ENCODE measurements at regions not wholly inside any gene's neighbourhood (a gene's known extent, or its start where the extent isn't known, plus 50 kb on each side); places are given as distances from the start of the nearest gene placed in this dataset. TPM values are rescaled to one million over a fixed set of nuclear protein-coding genes. Genes with fewer than 3 reads are reported as not detected.
"Not testable (repeated sequence)": the region's sequence is repeated elsewhere in the genome, so short reads cannot be mapped to it uniquely, and the experiment has no call there.

DNA sequence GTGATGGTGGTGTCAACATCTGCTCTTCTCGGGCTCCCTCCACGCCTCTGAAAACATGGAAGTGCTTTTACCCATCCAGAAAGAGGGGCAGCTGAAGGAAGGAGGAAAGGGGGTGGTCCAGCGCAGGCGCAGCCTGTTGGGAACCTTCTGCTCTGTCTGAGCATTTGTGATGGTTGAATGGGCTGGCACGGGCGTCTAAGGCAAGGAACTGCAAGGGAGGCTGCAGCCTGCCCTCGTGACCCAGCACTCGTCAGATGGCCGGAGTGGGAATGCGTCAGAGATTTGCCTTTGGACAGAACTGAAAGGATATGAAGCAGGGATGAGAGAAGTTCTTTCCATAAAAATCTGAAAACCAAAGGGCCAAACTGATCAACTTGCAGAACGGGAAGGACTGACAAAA, 62.3 kb upstream of the PLGLB2 start:
- not testable (repeated sequence) for H3K4me3 Mint-ChIP-seq; H3K27me3 Mint-ChIP-seq (ENCODE audit: low read depth); DNase-seq (ENCODE audit: low spot score in 2 of 2, unreplicated experiment in 2 of 2); H3K9me3 Mint-ChIP-seq; H3K36me3 Mint-ChIP-seq; H3K27ac Mint-ChIP-seq; H3K4me1 Mint-ChIP-seq

DNA sequence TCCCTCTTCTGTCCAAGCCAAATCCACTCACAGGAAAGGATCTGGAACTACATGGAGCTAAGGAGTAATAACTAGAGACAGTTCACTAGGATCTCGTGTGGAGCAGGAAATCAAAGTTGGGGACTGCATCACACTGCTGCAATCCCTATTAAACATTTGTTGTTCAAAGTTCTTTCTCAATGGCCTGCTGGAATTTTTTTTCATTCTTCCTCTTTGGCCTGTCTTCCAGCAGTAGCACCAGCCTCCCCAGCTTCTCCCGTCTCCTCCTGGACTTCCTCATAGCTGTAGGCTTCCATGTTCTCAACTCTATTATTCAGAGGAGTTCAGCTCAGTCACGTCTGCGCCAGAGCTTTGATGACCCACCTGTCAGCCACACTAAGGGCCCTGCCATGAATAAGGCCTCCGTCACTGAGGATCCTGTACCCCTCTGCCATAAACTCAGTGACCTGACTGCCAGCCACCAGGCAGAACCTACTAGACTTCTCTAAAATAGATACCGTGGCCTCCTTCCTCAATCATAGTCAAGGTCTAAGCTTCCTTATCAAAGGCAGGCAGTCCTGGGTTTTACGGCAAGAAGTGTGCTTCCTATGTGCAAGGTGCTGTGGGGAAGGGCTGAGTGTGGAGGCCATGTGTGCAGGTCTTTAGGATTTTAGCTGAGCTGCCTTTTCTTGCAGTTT, 60.9 kb upstream of the PLGLB2 start:
- not testable (repeated sequence) for H3K27ac Mint-ChIP-seq, H3K9me3 Mint-ChIP-seq

DNA sequence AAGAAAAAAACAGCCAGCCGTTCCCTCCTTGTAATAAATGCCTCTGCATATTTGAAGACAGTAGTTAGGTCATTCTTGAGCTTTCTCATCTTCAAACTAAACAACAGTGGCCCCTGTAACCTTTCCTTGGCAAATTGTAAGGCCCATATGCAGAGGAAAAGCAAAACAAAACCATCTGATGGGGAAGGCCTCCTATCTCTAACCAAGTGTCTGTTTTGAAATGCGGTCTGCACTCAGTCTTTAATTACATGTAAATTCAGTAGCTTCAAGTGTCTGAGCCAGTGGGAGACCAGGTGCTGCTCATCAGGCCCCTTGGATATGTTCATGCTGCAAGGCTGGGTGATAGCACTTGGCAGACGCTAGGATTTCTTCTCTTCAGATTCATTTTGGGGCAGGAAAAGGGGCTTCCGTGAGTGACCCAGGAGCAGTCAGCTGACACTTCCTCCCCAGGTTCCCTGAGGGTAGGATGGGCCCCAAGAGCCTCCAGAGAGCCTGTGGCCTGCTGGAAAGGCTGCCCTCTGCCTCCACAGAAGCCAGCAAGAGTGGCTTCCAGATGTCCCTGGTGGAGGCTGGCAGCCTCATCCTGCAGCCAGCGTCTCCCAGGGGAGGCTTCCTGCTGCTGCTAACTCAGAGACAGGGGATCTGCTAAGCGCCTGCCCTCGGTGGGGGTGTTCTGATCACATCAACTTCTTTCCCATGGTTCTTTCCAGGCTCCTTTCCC, 60.2 kb upstream of the PLGLB2 start:
- H3K9me3 Mint-ChIP-seq; DNase-seq (ENCODE audit: low spot score in 2 of 2, unreplicated experiment in 2 of 2); H3K4me3 Mint-ChIP-seq; H3K4me1 Mint-ChIP-seq; H3K27me3 Mint-ChIP-seq (ENCODE audit: low read depth); H3K36me3 Mint-ChIP-seq; H3K27ac Mint-ChIP-seq: not testable (repeated sequence)

More for the DNA sequence above, 60.9 kb upstream of the PLGLB2 start:
- H3K36me3 Mint-ChIP-seq; H3K27me3 Mint-ChIP-seq (ENCODE audit: low read depth); H3K4me1 Mint-ChIP-seq; H3K4me3 Mint-ChIP-seq; DNase-seq (ENCODE audit: low spot score in 2 of 2, unreplicated experiment in 2 of 2): not testable (repeated sequence)

DNA sequence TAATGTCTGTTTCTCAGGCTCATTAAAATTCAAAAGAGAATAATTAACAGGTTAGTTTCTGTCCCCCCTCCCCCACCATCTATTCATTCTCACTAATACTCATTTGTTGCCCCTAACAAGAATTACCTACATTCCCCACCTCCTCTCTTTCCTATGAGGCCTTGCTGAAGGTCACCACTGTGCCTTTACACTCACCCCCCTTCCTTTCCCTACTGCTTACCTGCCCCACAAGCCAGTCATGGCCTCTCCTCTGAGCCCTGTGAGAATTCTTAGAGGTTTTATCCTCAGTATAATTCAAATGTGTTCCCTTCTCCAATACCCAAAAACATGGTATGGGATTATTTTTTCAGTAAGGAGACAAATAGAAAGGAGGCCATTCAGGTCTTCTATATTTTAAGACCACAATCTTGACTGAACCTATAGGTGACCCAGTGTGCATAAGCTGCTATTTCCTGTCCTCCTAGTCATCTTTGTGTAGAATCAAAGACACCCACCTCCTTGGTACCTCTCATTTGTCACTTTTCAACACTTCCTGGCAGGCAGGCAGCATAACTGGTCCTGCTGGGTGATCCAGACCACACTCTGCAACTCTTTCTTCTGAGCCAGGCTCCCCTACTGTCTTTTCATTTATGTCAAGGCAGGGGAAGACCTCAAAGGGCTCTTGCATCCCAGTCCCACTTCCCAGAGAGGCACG, 55.8 kb upstream of the PLGLB2 start:
- H3K36me3 Mint-ChIP-seq: not testable (repeated sequence)

DNA sequence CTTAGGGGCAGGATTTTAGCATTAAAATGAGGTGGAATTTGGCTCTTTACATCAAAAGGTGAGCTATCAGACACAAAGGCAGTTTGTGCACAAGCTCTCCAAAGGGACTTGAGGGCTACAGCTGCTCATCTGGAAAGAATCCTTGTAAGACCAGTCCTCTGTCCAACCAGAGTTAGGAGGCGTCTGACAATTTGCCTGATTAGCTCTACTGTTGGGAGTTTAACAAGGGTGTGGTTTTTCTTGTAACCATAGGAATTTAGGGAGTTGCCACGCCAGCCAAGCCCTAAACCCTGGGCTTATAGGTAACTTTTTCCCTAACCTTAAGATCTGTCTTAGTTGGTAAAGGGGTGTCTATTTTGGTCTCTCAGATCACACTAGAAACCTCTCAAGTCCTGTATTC, 55.0 kb upstream of the PLGLB2 start:
- DNase-seq (ENCODE audit: low spot score in 2 of 2, unreplicated experiment in 2 of 2); H3K9me3 Mint-ChIP-seq; H3K36me3 Mint-ChIP-seq; H3K4me1 Mint-ChIP-seq; H3K27ac Mint-ChIP-seq; H3K27me3 Mint-ChIP-seq (ENCODE audit: low read depth); H3K4me3 Mint-ChIP-seq: not testable (repeated sequence)

More for the DNA sequence above, 55.8 kb upstream of the PLGLB2 start:
- not testable (repeated sequence) for DNase-seq (ENCODE audit: low spot score in 2 of 2, unreplicated experiment in 2 of 2); H3K9me3 Mint-ChIP-seq; H3K27me3 Mint-ChIP-seq (ENCODE audit: low read depth); H3K4me1 Mint-ChIP-seq; H3K27ac Mint-ChIP-seq; H3K4me3 Mint-ChIP-seq

DNA sequence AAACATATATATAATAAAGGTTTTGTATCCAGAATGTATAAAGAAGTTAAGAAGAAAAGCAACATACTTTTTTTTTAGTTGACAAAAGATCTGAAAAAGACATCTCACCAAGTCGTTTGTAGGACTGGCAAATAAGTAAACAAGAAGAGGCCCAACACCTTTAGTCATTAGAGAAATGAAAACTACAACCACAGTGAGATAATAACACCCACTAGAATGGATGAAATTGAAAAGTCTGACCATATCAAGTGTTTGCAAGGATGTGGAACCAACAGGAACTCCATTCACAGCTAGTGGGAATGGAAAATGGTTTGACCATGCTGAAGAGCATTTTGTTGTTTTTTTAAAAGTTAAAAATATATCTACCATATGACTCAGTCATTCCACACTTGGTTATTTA, 54.0 kb upstream of the PLGLB2 start:
- DNase-seq (ENCODE audit: low spot score in 2 of 2, unreplicated experiment in 2 of 2); H3K36me3 Mint-ChIP-seq; H3K4me1 Mint-ChIP-seq; H3K9me3 Mint-ChIP-seq; H3K27me3 Mint-ChIP-seq (ENCODE audit: low read depth); H3K27ac Mint-ChIP-seq; H3K4me3 Mint-ChIP-seq: not testable (repeated sequence)

DNA sequence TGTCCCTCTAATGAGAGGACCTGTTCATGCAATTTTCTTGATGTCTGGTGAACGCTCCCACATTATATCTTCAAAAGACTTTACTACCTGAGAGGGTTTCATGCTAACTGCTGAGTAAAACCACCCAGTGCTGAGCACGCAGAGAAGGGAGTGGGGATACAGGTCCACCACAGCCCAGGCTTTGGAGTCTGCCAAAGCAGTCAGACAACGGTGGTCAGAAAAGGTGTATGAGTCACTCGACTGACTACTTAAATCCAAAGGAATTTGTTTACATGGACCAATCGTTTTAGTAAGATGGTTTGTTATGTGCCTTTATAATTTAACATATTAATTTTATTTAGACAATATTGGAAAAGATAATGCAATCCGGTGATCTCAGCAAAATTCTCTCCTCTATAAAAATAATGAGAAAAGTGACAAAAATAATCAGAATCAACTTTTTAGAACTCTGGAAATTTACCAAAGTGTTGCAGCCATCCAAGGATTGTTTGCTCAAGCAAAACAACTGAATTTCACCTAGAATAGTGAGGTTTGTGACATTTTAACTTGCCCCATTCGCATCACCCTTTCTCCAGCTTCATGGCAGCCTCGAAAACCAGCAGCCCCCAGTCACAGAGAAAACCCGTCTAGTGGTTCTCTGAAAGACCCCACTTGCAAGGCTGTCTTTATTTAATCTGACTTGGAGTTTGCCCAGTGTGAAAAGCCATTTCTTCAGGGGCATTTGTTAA, 52.1 kb upstream of the PLGLB2 start:
- H3K4me1 Mint-ChIP-seq; H3K27me3 Mint-ChIP-seq (ENCODE audit: low read depth); H3K4me3 Mint-ChIP-seq; H3K27ac Mint-ChIP-seq; DNase-seq (ENCODE audit: low spot score in 2 of 2, unreplicated experiment in 2 of 2); H3K9me3 Mint-ChIP-seq; H3K36me3 Mint-ChIP-seq: not testable (repeated sequence)

Small RNAs in the stretch of these regions (microRNA-seq; reads per million reads assigned to microRNA genes)
- not detected for gene MIR4771-1
